ENCODE measurements at regions not wholly inside any gene's neighbourhood (a gene's known extent, or its start where the extent isn't known, plus 50 kb on each side); places are given as distances from the start of the nearest gene placed in this dataset.

DNA sequence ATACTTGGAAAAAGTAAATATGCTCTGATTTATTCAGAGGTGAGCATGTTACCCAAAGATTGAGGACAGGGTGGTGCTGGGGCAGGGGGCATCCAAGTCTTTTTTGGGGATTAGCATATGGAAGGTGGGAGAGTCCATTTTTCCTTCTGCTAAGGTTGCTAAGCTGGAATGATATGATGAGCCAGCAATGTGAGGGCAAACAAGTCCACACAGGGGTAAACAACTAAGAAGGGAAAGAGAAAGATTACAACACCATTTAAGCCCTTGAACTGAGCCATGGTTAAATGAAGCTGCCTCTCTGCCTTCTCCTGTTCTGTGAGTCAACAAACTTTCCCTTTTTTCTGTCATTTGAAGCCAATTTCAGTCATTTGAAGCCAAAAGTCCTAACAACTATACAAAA lies 89.0 kb downstream of the RPL22L1 start:
- no peak for DNase-seq (ENCODE audit: low read depth)

DNA sequence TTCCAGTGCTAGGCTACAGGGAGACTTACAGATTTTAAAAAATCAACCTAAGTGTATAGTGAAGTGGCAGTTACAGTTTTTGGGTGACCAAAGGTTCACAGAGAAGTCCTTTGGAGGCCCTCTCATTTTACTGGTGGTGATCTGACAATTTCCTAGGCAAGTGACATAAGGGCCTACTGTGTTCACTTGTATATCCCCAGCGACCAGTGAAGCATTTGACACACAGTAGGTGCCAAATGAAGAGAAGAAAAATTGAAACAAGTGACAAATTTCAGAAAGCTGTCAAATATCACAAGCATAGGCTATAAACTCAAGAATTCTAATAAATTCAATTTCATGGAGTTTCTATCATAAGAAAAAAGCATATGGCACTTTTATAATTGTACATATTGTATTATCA lies 89.5 kb downstream of the RPL22L1 start:
- DNase-seq (ENCODE audit: low read depth): no peak

DNA sequence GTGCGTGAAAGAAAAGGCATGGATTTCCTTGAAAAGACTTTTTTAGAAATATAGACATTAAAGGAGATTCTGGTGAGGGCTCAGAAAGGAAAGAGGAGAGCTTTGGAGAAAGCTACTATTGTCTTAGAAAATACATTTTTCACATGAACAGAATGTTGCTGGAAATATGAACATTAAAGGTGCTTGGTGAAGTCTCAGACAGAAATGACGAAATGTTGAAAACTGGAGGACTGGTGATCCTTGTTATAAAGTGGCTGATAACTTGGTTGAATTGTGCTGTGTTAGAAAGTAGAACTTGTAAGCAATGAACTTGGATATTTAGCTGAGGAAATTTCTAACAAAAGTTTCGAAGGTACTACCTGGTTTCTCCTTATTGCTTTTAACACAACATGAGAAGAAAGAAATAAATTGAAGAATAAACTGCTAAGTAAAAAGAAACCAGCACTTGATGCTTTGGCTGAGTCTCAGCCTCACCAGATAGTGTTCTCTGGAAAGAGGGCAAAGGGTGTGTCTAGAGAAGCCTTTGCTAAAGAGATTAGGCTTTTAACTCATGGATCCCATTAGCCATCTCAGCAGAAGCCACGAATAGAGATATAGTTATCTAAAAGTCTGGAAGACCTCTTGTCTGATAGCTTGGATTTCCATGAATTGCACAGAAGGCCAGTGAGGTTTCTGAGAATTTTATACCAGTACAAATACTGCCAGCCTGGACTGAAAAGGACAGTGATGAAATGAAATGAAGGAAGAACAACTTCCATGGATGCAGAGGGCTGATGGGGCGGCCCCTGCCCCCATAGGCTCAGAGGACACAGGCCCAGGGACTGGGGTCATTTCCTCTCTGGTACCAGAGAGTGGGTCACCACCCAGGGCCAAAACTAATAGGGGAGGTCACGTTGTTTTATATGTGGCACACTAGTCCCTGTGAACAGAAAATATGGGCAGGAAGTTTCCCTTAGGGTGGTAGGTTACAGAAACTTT lies 91.5 kb downstream of the RPL22L1 start:
- DNase-seq (ENCODE audit: low read depth): no peak

DNA sequence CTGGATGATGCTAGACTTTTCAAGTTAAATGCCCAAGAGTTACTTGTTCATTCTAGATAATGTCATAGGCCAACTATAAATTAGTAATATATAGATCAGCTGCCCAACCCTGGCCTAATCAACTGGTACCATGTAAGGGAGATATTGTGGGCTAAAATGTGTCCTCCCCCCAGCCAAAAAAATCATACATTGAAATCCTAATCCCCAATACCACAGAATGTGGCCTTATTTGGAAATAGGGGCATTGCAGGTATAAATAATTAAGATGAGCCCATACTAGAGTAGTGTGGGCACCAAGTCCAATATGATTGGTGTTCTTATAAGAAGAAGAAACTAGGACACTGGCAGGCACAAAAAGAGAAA lies 92.5 kb downstream of the RPL22L1 start:
- DNase-seq (ENCODE audit: low read depth): no peak

DNA sequence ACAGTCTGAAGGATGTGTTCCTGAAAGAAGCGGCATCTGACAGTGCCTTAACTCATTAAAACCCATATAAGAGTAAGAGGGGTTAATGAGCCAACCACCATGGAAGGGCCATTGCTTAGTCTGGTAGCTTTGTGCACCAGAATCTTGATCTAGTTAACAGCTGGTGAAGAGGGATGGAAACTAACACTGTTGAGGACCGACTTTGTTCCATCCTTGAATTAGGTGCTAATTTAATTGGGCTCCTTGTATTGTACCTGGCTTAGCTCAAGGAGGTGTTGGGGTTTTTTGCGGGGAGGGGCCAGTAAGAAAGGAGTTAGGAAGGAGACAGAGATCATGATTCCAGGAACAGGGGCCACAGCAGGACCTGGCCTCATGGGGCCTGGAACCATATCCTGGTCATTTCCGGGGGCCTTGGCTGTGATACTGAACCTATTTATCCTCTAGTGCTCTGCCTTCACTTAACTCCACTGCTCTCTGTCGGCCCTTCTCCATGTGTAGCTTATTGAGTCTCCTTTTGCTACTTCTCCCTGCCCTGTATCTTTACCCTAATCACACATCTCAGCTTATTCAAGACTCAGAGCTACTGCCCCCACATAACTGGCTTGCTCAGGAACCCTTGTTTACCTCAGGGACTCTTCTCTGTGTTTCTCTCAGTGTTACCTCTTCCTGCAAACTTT lies 93.0 kb downstream of the RPL22L1 start:
- no peak for DNase-seq (ENCODE audit: low read depth)

DNA sequence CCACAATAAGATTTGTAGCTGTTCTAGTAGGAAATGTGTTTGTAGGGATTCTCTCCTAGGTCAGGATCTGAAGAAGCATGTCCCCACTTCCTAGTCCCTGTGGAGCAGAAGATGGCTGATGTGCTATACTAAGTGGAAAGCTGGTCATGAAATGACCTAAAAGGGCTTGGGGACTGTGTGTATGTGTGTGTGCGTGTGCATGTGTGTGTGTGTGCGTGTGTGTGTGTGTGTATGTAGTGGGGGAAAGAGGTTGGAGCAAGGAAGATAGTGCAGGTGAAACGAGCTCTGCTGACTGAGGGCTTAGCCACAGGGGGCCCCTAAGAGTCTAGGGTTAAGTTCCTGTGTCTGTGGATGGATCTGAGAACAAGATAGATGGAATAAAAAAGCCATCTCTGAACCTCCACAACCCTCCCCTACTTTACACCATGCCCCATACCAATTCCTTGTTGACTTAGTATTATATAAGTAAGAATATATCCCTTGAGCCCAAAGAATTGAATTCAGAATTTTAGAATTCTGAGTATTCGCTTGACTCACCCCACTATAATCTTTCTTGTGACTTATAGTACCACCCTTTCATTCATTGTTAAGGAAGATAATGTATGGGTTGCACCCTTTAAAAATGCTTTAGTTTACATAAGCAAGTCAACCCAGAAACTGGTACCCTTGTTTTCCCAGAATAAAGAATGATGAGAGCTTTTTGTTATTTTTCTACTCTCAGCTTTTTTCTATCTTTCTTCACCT lies 96.1 kb downstream of the RPL22L1 start:
- DNase-seq (ENCODE audit: low read depth): no peak

DNA sequence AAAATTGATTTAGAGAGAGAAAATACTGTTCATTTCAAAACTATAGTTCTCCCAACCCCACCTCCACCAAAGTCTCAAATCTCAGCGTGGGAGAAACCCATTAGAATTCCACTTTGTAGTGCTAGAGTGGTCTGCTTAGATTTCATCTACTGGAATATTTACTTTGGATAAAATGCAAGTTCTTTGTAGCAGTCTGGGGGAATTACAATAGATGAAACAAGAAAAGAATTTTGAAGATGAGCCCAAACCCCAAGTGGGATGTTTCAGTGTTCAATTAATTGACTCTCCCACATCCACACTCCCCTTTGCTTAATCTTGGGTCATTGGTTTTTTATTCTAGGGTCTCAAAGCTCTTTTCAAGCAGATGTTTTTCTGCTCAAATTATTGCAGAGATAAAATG lies 97.8 kb downstream of the RPL22L1 start:
- DNase-seq (ENCODE audit: low read depth): no peak

DNA sequence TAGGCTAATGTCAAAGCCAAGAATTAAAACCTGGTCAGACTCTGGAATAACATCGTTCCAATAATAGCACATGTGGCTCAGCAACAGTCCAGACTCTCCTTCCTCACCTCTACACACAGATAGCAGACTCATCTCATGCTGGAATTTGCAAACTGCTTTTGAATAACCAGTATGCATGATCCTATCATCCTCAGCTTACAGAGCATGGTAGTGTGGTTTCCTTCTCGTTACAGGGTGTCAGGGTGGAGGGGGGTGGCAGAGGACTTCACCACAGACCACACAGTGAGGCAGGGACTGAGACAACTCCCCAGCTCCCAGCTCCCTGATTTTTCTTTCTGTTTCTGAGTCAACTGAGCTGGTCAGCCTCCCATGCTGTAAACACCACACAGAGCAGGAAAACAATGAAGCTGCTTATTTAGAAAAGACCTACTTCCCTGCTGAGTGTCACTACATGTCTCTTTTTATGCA lies 101.6 kb downstream of the RPL22L1 start:
- peak; percentile 63 for DNase-seq (ENCODE audit: low read depth)

DNA sequence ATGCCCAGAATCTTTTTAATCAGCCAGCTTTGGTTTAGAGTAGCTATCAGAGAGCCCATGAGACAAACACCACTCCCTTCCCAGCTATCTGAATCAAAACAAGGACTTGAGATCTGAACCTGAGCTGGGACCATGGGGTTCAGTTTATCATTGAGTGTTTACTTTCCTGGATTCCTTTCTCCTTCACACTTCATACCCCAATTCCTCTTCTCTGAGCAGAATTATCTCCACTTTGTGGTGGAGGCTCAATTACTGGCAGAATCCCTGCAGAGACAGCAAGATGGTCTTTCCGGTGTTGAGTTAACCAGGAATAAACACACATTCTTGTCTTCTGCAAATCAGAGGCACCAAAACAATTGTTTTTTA lies 102.4 kb downstream of the RPL22L1 start:
- no peak for DNase-seq (ENCODE audit: low read depth)

DNA sequence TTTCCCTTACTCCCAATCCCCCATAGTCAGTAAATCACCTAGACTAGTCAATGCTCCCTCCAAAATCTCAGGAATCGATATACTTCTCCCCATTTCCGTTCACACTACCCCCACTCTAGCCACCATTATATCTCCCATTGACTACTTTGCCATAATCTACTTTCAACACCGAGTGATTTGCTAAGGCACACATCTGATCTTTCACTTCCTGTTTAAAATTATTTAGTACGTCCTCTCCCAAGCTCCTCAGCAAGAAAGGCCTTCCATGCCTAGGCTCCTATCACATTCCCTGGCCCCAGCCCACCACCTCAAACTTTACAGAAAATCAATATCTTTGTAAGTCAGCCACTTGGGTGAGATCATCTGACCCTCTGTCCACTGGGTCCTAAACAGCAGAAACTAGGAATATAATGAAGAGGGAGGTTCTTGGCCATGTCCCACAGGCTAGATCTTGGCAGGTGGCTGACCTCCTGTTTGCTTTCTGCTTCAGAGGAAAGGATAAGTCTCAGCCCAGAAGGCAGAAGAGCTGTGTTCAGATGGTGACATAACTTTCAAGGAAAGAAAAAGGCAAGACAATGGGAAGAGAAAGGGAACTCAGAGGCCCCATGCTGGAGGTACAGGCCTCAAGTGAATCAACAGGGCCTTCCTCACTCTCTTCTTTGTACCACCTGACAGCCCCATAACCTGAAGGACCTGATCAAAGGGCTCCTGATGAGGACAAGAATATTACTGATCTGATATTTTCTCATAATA lies 103.0 kb downstream of the RPL22L1 start:
- DNase-seq (ENCODE audit: low read depth): no peak

DNA sequence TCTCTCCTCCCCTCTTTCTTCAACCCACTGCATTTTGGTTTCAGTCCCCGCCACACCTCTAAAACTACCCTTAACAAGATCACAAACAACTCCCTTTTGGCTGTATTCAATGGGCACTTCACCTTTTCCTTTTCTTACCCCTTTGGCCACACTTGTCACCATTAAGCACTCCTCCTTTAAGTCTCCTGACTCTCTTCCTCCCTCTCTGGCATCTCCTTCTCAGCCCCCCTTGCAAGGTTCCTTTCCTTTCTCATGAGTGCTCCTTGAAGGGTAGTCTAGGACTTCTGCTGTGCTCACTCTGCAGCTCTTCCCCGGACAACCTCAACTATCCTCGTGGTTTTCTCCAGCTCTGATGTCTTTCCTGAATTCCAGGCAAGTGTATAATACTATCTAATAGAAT lies 103.7 kb downstream of the RPL22L1 start:
- DNase-seq (ENCODE audit: low read depth): no peak

DNA sequence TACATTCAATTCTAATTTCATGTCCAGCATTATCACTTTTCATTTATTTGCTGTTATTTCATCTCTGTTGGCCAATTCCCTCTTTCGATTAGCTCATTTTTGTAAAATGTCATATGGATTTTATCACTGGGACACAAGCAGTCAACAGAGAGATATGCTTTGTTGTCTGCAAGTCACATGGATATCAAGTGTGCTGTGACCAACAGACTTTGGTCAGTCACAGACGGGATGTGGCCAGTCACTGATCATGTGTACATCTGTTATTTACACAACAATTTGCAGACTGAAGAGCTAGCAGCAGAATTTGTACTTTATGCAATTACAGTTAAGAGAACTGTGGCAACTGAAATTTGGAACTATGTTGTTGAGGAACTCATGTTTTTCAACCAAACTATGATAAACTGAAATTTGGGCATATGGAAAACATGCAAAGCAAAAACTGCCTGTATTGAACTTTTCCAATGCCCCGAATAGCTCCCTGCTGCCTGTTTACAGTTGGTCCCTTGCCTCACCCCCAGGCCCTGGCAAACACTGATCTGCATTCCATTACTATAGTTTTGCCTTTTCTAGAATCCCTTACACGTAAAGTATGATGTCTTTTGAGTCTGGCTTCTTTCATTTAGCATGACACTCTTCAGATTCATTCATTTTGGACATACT lies 104.4 kb downstream of the RPL22L1 start:
- no peak for DNase-seq (ENCODE audit: low read depth)

DNA sequence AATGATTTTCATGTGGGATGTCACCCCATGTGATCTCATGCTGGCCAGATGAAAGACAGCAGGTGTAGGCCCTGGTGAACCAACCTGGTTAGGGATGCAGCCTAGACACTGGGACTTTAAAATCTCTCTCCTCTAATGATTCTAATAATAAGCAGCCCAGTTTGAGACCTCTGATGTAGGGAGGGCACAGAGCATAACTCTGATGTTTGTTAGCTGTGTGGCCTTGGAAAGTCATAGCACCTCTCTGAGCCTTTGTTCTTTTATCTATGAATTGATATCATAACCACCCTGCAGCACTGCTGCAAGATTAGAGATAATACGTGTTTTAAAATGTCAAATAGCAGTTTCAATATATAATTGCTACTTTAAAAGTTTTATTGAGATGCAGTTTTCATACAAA lies 106.0 kb downstream of the RPL22L1 start:
- no peak for DNase-seq (ENCODE audit: low read depth)

DNA sequence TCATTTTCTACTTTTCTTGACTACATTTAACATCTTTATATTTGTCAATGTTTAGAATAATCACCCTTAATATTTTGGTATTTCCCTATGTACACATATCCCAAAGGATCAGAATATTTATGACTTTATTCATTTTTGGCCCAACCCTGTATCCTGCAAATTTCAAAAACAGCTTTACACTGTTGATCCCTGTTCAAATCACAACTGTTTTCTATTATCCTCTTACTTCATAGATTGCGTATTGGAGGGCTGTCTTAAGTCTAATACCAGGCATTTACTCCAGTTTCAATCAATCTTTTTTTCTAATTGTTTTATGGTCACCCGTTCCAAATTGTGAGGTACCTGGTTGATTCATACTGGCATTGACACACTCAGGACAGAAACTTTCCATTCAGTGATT lies 107.9 kb downstream of the RPL22L1 start:
- no peak for DNase-seq (ENCODE audit: low read depth)

DNA sequence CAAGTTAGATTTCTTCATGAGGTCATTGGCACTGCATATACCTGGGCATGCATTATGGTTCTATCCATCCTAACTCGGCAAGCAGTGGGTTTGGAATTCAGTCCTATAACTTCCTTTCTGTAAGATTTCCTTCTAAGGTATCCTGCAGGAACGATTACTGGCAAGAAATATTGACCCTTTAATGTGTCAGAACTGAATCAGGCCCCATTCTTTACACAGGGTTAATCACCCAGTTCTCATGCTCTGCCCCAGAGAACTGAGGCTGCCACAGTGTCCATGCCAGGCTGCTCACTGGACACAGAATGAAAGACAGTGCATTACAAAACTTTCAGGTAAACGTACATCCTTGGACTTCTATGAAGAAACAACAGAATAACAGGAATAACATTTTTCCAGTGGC lies 108.9 kb downstream of the RPL22L1 start:
- DNase-seq (ENCODE audit: low read depth): no peak

DNA sequence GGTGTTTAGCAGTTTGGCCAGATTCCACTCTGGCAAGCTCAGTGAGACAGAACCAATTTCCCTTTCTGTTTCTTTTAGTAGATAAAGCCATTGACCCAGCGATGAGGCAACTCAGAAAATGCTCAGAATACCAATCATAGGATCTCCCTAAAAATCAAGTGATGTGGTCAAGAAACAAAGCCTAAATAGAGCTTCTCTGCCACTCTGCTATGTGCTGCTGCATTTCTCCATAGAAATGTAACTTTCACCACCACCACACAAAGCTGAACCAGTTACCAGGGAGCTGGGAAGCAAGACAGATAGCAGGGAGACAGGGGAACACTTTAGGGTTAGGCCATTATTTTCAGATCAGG lies 109.8 kb downstream of the RPL22L1 start:
- peak; percentile 47 for DNase-seq (ENCODE audit: low read depth)

DNA sequence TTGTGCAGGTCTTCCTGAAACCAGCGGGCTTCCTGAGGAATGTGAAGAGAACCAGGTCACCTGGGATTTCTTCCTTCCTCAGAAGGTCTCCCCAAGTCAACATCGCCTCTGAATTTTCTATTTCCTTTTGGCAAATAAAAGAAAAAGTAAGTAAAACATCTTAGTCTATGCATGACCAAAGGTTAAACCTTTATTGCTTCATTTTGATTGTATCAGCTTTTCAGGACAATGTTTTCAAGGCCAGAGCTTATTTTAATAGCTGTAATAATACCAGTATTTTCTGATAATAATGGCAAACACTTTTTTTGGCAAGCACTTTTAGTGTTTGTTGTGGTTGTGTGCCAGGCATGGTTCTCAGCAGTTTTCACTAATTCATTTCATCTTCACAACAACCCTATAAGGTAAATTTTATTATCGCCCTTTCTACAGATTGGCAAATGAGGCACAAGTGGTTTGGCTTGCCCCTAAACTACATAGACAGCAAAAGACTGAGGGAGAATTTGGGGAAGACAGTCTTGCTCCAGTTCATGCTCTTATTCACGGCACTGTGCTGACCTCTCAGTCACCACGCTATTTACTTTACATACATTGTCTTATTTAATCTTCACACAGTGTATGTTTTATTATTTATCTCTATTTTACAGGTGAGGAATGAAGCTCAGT lies 110.4 kb downstream of the RPL22L1 start:
- no peak for DNase-seq (ENCODE audit: low read depth)

DNA sequence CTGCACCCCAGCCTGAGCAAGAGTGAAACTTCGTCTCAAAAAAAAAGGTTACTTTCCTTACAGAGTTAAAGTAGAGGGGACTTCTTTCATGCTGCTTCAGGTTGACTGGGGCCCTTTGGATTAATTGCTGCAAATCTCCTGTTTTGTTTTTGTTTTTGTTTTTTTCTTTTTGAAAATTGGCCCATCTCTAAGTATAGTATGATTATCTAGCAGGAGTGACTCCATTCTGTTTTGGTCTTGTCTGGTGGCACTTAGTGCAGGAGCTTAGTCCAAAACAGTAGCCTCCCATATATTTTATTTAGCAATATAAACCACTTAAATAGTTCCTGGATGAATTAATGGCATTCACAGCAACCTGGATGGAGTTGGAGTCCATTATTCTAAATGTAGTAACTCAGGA lies 113.0 kb downstream of the RPL22L1 start:
- DNase-seq (ENCODE audit: low read depth): no peak

DNA sequence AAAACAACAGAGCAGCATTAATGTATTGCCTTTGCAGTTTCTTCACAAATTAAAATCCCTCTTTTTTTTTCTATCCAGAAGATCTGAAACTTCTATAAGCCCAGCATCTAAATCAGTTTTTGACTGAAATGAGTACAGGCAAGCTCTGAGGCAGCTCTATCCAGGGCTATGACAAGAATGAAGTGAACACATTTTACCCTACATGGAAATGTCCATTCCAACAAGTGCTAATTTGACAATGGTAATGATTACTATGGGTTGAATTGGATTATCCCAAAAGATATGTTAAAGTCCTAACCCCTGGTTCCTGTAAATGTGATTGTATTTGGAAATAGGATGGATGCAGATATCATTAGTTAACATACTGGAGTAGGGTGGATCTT lies 115.7 kb downstream of the RPL22L1 start:
- DNase-seq (ENCODE audit: low read depth): no peak

DNA sequence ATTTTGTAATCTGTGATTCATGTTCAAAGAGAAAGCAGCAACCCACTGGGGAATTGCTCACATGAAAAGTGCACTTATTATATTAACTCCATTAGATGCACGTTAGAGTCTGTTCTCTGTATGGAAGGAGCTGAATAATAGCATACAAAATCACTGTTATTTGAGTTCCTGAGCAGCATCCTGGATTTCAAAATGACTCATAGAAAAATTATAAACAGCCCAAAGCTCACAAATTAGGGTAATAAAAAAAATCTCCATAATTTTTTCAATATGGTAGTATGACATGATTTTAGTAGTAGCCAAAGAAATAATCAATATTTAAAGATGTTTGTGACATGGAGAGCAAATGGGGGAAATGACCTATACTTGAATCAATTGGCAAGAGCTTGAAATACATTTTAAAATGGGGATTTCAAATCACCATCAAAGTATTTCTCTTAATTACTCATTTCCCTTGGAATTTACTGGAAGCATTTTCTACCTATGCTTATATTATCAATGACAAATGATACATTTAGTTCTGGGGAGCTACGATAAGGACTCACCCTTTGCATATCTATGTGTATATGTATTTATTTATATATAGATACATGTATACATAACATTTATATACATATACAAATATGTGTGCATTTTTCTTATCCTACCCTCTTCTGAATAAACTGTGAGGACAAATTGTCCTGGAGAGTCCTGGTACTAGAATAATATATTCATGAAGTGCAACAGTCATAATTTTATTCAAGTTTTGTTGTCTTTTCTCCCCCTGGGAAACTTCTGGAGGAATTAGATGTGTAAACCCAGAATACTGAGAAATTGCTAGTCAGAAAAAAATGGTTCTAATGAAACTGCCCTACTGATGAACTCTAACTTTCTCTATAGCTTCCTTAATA lies 116.3 kb downstream of the RPL22L1 start:
- DNase-seq (ENCODE audit: low read depth): peak; percentile 45

Data from EH (cell line).